Astrocyte (in vitro differentiated cells and primary cell): ENCODE measurements at regions not wholly inside any gene's neighbourhood (a gene's known extent, or its start where the extent isn't known, plus 50 kb on each side); places are given as distances from the start of the nearest gene placed in this dataset.

Experiments used
- EZH2 ChIP-seq: IDR thresholded peaks from 2 replicates; pipeline ENCODE4 v1.6.1; 2012; ENCODE audit warnings: mild to moderate bottlenecking, low read length, inconsistent platforms; ENCODE audit not compliant: insufficient read depth
- TF ChIP-seq, protein P1 (sequence below): IDR thresholded peaks from 2 replicates; pipeline ENCODE4 v1.5.1; 2011; ENCODE audit warnings: low read depth, mild to moderate bottlenecking, inconsistent platforms, low read length, moderate library complexity; ENCODE audit not compliant: insufficient read depth

DNA sequence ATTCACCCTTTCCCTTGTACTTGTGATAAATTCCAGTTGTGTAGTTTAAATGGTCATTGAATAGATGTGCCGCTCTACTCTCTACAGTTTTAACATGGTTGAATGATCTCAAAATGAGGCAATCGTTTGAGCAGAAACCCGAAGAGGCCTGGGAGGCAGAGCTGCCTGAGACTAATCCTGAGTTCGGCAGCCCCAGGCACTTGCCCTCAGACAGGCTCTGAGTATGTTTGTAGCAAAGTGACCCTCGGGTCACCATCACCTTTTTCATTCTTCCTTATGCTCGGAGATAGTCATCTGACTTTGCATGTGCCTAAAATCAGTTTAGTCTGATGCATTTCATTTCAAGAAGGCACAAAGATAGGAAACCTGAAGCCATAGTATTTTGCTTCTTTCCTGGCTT lies 184.0 kb upstream of the RBFOX1 start:
- TF ChIP-seq, protein P1, sequence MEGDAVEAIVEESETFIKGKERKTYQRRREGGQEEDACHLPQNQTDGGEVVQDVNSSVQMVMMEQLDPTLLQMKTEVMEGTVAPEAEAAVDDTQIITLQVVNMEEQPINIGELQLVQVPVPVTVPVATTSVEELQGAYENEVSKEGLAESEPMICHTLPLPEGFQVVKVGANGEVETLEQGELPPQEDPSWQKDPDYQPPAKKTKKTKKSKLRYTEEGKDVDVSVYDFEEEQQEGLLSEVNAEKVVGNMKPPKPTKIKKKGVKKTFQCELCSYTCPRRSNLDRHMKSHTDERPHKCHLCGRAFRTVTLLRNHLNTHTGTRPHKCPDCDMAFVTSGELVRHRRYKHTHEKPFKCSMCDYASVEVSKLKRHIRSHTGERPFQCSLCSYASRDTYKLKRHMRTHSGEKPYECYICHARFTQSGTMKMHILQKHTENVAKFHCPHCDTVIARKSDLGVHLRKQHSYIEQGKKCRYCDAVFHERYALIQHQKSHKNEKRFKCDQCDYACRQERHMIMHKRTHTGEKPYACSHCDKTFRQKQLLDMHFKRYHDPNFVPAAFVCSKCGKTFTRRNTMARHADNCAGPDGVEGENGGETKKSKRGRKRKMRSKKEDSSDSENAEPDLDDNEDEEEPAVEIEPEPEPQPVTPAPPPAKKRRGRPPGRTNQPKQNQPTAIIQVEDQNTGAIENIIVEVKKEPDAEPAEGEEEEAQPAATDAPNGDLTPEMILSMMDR = no peak
- TF ChIP-seq EZH2 = no peak
